ENCODE measurements at regions not wholly inside any gene's neighbourhood (a gene's known extent, or its start where the extent isn't known, plus 50 kb on each side); places are given as distances from the start of the nearest gene placed in this dataset.

DNA sequence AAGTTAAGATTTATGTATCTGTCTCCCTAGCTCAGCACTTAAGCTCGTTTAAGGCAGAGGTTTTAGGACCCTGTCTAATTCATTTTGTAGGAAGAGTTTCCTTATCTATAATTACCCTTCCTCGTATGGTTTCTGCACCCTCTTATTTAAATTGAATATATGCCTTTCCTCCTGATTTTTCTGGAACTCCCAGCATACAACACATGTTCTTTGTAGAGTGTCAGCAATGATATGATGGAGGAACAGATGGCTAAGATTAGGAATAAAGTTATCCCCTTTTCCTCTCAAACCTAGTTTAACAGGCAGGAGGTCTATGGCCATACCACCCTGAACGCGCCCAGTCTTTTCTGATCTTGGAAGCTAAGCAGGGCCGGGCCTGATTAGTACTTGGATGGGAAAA lies 359.5 kb downstream of the PCDH17 start:
- H3K9me3 Mint-ChIP-seq, result peaks cover 12% of the 10 kb centered on the region
- TF ChIP-seq, protein P1, sequence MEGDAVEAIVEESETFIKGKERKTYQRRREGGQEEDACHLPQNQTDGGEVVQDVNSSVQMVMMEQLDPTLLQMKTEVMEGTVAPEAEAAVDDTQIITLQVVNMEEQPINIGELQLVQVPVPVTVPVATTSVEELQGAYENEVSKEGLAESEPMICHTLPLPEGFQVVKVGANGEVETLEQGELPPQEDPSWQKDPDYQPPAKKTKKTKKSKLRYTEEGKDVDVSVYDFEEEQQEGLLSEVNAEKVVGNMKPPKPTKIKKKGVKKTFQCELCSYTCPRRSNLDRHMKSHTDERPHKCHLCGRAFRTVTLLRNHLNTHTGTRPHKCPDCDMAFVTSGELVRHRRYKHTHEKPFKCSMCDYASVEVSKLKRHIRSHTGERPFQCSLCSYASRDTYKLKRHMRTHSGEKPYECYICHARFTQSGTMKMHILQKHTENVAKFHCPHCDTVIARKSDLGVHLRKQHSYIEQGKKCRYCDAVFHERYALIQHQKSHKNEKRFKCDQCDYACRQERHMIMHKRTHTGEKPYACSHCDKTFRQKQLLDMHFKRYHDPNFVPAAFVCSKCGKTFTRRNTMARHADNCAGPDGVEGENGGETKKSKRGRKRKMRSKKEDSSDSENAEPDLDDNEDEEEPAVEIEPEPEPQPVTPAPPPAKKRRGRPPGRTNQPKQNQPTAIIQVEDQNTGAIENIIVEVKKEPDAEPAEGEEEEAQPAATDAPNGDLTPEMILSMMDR (IDR thresholded peaks at IDR 0.05), result no peak
- Histone ChIP-seq H3K27me3 (ENCODE audit: control insufficient read depth in 1 of 2, insufficient read depth in 2 of 2, low read length in 2 of 2) (no peaks in the 10 kb centered on the region), H3K4me3 (ENCODE audit: low read length) (no peak overlapping the region), H3K27ac (ENCODE audit: low read depth in 1 of 2, low read length in 2 of 2) (no peak overlapping the region), H3K36me3 (ENCODE audit: insufficient read depth, low read length) (no peaks in the 10 kb centered on the region), H3K9me3 (ENCODE audit: control insufficient read depth in 1 of 2, insufficient read depth in 1 of 2, low read length in 2 of 2) (peaks cover 0 to 3% of the 10 kb centered on the region in 2 experiments), H3K4me1 (ENCODE audit: insufficient read depth, low read length) (no peaks in the 10 kb centered on the region)
- H3K27me3 Mint-ChIP-seq, result no peaks in the 10 kb centered on the region
- POLR2A ChIA-PET, result no interaction called here
- no peak overlapping the region for H3K4me3 Mint-ChIP-seq
- H3K4me1 Mint-ChIP-seq (ENCODE audit: low read depth), result no peaks in the 10 kb centered on the region
- CTCF ChIA-PET, result no interaction called here
- no peak overlapping the region for H3K27ac Mint-ChIP-seq
- ATAC-seq (ENCODE audit: poor library complexity) (no peak), DNase-seq (no peak)
- no peaks in the 10 kb centered on the region for H3K36me3 Mint-ChIP-seq (ENCODE audit: low read depth)
- intact Hi-C loops (cut with DNase I, micrococcal nuclease), result no loop called here

DNA sequence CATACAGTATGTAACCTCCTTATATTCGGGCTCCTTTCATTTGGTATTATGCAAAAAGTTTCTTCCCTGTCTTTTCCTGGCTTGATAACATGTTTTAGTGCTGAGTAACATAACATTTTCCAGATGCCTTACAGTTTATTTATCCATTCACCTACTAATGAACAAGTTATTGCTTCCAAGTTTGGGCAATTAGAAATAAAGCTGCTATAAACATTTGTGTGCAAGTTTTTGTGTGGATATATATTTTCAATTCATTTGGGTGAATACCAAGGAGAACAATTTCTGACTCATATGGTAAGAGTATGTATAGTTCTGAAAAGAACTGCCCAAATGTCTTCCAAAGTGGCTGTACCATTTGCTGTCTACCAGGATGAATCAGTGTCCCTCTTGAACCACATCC lies 360.9 kb downstream of the PCDH17 start:
- Histone ChIP-seq H3K27me3 (ENCODE audit: control insufficient read depth in 1 of 2, insufficient read depth in 2 of 2, low read length in 2 of 2) (no peaks in the 10 kb centered on the region), H3K9me3 (ENCODE audit: control insufficient read depth in 1 of 2, insufficient read depth in 1 of 2, low read length in 2 of 2) (peaks cover 0 to 3% of the 10 kb centered on the region in 2 experiments), H3K4me3 (ENCODE audit: low read length) (no peak overlapping the region), H3K36me3 (ENCODE audit: insufficient read depth, low read length) (no peaks in the 10 kb centered on the region), H3K27ac (ENCODE audit: low read depth in 1 of 2, low read length in 2 of 2) (no peak overlapping the region), H3K4me1 (ENCODE audit: insufficient read depth, low read length) (no peaks in the 10 kb centered on the region)
- TF ChIP-seq, protein P1 (IDR thresholded peaks at IDR 0.05), result no peak
- Mint-ChIP-seq H3K4me1 (ENCODE audit: low read depth) (no peaks in the 10 kb centered on the region), H3K9me3 (peaks cover 10% of the 10 kb centered on the region), H3K36me3 (ENCODE audit: low read depth) (no peaks in the 10 kb centered on the region), H3K27ac (no peak overlapping the region), H3K27me3 (no peaks in the 10 kb centered on the region), H3K4me3 (no peak overlapping the region)
- ATAC-seq (ENCODE audit: poor library complexity) (no peak), DNase-seq (no peak)
- CTCF ChIA-PET, result no interaction called here
- intact Hi-C loops (cut with DNase I, micrococcal nuclease), result no loop called here
- POLR2A ChIA-PET, result no interaction called here

- DNase-seq (no peak), ATAC-seq (ENCODE audit: poor library complexity) (no peak)
- Histone ChIP-seq H3K4me1 (ENCODE audit: insufficient read depth, low read length) (no peaks in the 10 kb centered on the region), H3K36me3 (ENCODE audit: insufficient read depth, low read length) (no peaks in the 10 kb centered on the region), H3K9me3 (ENCODE audit: control insufficient read depth in 1 of 2, insufficient read depth in 1 of 2, low read length in 2 of 2) (no peaks in the 10 kb centered on the region), H3K27ac (ENCODE audit: low read depth in 1 of 2, low read length in 2 of 2) (no peak overlapping the region), H3K27me3 (ENCODE audit: control insufficient read depth in 1 of 2, insufficient read depth in 2 of 2, low read length in 2 of 2) (no peaks in the 10 kb centered on the region), H3K4me3 (ENCODE audit: low read length) (no peak overlapping the region)
- TF ChIP-seq, protein P1 (IDR thresholded peaks at IDR 0.05), result no peak
- intact Hi-C loops (cut with DNase I, micrococcal nuclease), result no loop called here
- Mint-ChIP-seq H3K9me3 (peaks cover 19% of the 10 kb centered on the region), H3K4me1 (ENCODE audit: low read depth) (no peaks in the 10 kb centered on the region), H3K27me3 (no peaks in the 10 kb centered on the region), H3K4me3 (no peak overlapping the region), H3K36me3 (ENCODE audit: low read depth) (no peaks in the 10 kb centered on the region), H3K27ac (no peak overlapping the region)
- ChIA-PET POLR2A (no interaction called here), CTCF (no interaction called here)
Observed at GRCh38 chr13:57996717-57997116, 365.2 kb downstream of the PCDH17 start.

Data from CD4-positive, alpha-beta T cell (primary cell).